ENCODE measurements at regions not wholly inside any gene's neighbourhood (a gene's known extent, or its start where the extent isn't known, plus 50 kb on each side); places are given as distances from the start of the nearest gene placed in this dataset.

DNA sequence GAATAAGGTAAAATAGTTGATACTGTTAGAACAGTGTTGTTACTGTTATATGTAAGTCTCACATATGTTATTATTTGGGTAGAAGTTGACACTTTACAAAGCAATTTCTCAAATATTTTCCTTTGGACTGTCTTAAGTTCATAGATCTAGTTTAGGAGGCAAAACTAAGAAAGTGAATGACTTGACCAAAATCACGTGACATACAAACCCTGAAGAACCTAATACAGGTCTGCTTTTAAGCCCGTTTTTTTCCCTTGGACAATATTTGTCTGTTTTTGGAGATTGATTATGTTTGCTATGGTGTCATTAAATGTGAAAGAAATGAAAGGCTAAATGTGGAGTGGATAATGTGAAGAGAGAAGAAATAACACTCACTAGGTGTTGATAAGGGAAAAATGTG lies 644.9 kb upstream of the PITX2 start:
- TF ChIP-seq, protein P1, sequence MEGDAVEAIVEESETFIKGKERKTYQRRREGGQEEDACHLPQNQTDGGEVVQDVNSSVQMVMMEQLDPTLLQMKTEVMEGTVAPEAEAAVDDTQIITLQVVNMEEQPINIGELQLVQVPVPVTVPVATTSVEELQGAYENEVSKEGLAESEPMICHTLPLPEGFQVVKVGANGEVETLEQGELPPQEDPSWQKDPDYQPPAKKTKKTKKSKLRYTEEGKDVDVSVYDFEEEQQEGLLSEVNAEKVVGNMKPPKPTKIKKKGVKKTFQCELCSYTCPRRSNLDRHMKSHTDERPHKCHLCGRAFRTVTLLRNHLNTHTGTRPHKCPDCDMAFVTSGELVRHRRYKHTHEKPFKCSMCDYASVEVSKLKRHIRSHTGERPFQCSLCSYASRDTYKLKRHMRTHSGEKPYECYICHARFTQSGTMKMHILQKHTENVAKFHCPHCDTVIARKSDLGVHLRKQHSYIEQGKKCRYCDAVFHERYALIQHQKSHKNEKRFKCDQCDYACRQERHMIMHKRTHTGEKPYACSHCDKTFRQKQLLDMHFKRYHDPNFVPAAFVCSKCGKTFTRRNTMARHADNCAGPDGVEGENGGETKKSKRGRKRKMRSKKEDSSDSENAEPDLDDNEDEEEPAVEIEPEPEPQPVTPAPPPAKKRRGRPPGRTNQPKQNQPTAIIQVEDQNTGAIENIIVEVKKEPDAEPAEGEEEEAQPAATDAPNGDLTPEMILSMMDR (IDR thresholded peaks at IDR 0.05): no peak
- no peak for TF ChIP-seq EZH2 (IDR thresholded peaks at IDR 0.05; ENCODE audit: borderline replicate concordance, insufficient read depth, low read depth, low read length, poor library complexity, severe bottlenecking)

All from B cell (primary cell).